Tibial nerve (tissue), 4 donors: ENCODE measurements at regions not wholly inside any gene's neighbourhood (a gene's known extent, or its start where the extent isn't known, plus 50 kb on each side); places are given as distances from the start of the nearest gene placed in this dataset.

Experiments used
- DNase-seq, 2 donors: peaks; one replicate each; pipeline ENCODE4 v3.0.0-alpha.2; 2019; ENCODE audit warnings: low spot score in 2 of 2
- H3K27ac ChIP-seq, 4 donors: fragments of 200-600 bp; sonication (generic) in 3 of 4; one replicate each; pipeline ENCODE4 v1.5.1; 2017 to 2019; ENCODE audit warnings: mild to moderate bottlenecking in 1 of 4
- H3K27me3 ChIP-seq, 2 donors: fragments of 200-600 bp; sonication (generic) in 1 of 2; one replicate each; pipeline versions ENCODE4 v1.5.1 to v1.6.0; 2017 to 2019
- H3K36me3 ChIP-seq, 3 donors: fragments of 200-600 bp; sonication (generic); one replicate each; pipeline ENCODE4 v1.5.1; 2018 to 2019
- H3K4me1 ChIP-seq, 4 donors: fragments of 200-600 bp; sonication (generic) in 3 of 4; one replicate each; pipeline ENCODE4 v1.5.1; 2017 to 2019
- H3K4me3 ChIP-seq, 4 donors: fragments of 200-600 bp; sonication (generic) in 3 of 4; one replicate each; pipeline ENCODE4 v1.5.1; 2017 to 2019; ENCODE audit warnings: mild to moderate bottlenecking in 1 of 4, moderate library complexity in 1 of 4
- H3K9me3 ChIP-seq, 4 donors: fragments of 200-600 bp; sonication (generic) in 3 of 4; one replicate each; pipeline ENCODE4 v1.5.1; 2017 to 2019
- EP300 ChIP-seq, 2 donors: sonication (generic); formaldehyde crosslinking; IDR thresholded peaks; one replicate each; pipeline ENCODE4 v1.6.1; 2017; ENCODE audit warnings: antibody characterized with exemption in 2 of 2, mild to moderate bottlenecking in 1 of 2
- POLR2A ChIP-seq, 2 donors: fragments of 450-650 bp; IDR thresholded peaks; one replicate each; pipeline ENCODE4 v1.6.1; 2017; ENCODE audit warnings: antibody characterized with exemption in 2 of 2, mild to moderate bottlenecking in 2 of 2, moderate library complexity in 2 of 2
- WGBS, 2 donors: methylation state at CpG; one replicate each; pipeline ENCODE4 v1.1.5; 2018; 5-methylcytosine and 5-hydroxymethylcytosine counted together
- TF ChIP-seq, protein P1 (sequence below), 5 experiments: fragments of 200-600 bp in 3 of 5; fragments of 450-650 bp in 2 of 5; sonication (generic) in 3 of 5; IDR thresholded peaks; one replicate each; pipeline ENCODE4 v1.5.1; 2016 to 2019; ENCODE audit warnings: antibody characterized with exemption in 5 of 5, mild to moderate bottlenecking in 3 of 5, moderate library complexity in 2 of 5

GRCh38 chr1:106072909-106073600, 983.4 kb upstream of the PRMT6 start:
- WGBS, 2 donors, result 82 to 87% methylated on average over 7 of the region's 7 CpGs

GRCh38 chr1:106080608-106081325, 975.7 kb upstream of the PRMT6 start:
- H3K4me3 ChIP-seq, result no peak overlapping the region
- WGBS, 2 donors, result 26 to 37% methylated on average over 20 to 41 of the region's 41 CpGs
- DNase-seq, result no peak
- H3K27ac ChIP-seq, result no peak overlapping the region
- H3K9me3 ChIP-seq, result no peaks in the 10 kb centered on the region
- no peaks in the 10 kb centered on the region for H3K36me3 ChIP-seq
- no peaks in the 10 kb centered on the region for H3K4me1 ChIP-seq
- TF ChIP-seq, protein P1, sequence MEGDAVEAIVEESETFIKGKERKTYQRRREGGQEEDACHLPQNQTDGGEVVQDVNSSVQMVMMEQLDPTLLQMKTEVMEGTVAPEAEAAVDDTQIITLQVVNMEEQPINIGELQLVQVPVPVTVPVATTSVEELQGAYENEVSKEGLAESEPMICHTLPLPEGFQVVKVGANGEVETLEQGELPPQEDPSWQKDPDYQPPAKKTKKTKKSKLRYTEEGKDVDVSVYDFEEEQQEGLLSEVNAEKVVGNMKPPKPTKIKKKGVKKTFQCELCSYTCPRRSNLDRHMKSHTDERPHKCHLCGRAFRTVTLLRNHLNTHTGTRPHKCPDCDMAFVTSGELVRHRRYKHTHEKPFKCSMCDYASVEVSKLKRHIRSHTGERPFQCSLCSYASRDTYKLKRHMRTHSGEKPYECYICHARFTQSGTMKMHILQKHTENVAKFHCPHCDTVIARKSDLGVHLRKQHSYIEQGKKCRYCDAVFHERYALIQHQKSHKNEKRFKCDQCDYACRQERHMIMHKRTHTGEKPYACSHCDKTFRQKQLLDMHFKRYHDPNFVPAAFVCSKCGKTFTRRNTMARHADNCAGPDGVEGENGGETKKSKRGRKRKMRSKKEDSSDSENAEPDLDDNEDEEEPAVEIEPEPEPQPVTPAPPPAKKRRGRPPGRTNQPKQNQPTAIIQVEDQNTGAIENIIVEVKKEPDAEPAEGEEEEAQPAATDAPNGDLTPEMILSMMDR (IDR thresholded peaks at IDR 0.05), result no peak
- TF ChIP-seq EP300 (IDR thresholded peaks at IDR 0.05) (no peak), POLR2A (IDR thresholded peaks at IDR 0.05) (no peak)
- H3K27me3 ChIP-seq, result peaks cover 0 to 2% of the 10 kb centered on the region in 2 donors

More at GRCh38 chr1:106072909-106073600, 983.4 kb upstream of the PRMT6 start:
- no peaks in the 10 kb centered on the region for H3K36me3 ChIP-seq
- H3K9me3 ChIP-seq, result no peaks in the 10 kb centered on the region
- H3K4me3 ChIP-seq, result no peak overlapping the region
- H3K4me1 ChIP-seq, result no peaks in the 10 kb centered on the region
- TF ChIP-seq, protein P1 (IDR thresholded peaks at IDR 0.05), result no peak
- TF ChIP-seq POLR2A (IDR thresholded peaks at IDR 0.05) (no peak), EP300 (IDR thresholded peaks at IDR 0.05) (no peak)
- no peak for DNase-seq
- H3K27me3 ChIP-seq, result no peaks in the 10 kb centered on the region
- H3K27ac ChIP-seq, result no peak overlapping the region

- TF ChIP-seq POLR2A (IDR thresholded peaks at IDR 0.05) (no peak), EP300 (IDR thresholded peaks at IDR 0.05) (no peak)
- TF ChIP-seq, protein P1 (IDR thresholded peaks at IDR 0.05), result no peak
- Histone ChIP-seq H3K4me1 (no peaks in the 10 kb centered on the region), H3K9me3 (peaks cover 0 to 4% (median 0%) of the 10 kb centered on the region in 4 donors), H3K27ac (no peak overlapping the region), H3K36me3 (no peaks in the 10 kb centered on the region), H3K27me3 (no peaks in the 10 kb centered on the region), H3K4me3 (no peak overlapping the region)
- WGBS, 2 donors, result 59 to 70% methylated on average over 2 of the region's 2 CpGs
- DNase-seq, result no peak
Measured at GRCh38 chr1:106111044-106111443, 945.4 kb upstream of the PRMT6 start.

GRCh38 chr1:106113851-106114250, 942.6 kb upstream of the PRMT6 start:
- TF ChIP-seq POLR2A (IDR thresholded peaks at IDR 0.05), result no peak
- TF ChIP-seq, protein P1 (IDR thresholded peaks at IDR 0.05), result no peak
- no peaks in the 10 kb centered on the region for H3K27me3 ChIP-seq
- no peaks in the 10 kb centered on the region for H3K36me3 ChIP-seq
- H3K9me3 ChIP-seq, result peaks cover 0 to 4% (median 0%) of the 10 kb centered on the region in 4 donors
- H3K27ac ChIP-seq, result no peak overlapping the region
- DNase-seq, result no peak
- 82 to 90% methylated on average over 2 of the region's 2 CpGs for WGBS, 2 donors
- no peaks in the 10 kb centered on the region for H3K4me1 ChIP-seq
- no peak overlapping the region for H3K4me3 ChIP-seq

DNA sequence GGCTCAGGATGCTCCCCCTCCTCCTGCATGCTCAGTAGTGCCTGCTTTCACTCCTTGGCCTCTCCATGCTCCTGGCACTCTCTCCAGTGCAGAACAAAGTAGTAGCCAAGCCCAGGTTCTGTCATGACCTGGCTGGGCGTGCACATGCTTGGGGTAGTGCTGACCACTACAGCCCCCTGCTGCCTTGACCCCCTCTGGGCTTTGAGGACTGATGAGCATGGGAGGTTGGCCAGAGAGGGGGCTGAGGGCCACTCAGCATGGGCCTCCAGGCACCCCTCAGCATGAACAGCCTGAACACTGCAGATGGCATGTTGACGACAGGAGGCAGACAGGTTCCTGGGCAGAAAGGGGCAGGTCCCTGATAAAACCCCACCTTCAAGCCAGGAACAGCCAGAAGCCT, 935.7 kb upstream of the PRMT6 start:
- WGBS, 2 donors, result 78 to 92% methylated on average over 2 of the region's 2 CpGs
- Histone ChIP-seq H3K9me3 (peaks cover 0 to 11% (median 0%) of the 10 kb centered on the region in 4 donors), H3K27ac (no peak overlapping the region), H3K27me3 (no peaks in the 10 kb centered on the region), H3K36me3 (no peaks in the 10 kb centered on the region), H3K4me1 (no peaks in the 10 kb centered on the region), H3K4me3 (no peak overlapping the region)
- no peak for TF ChIP-seq EP300 (IDR thresholded peaks at IDR 0.05)
- TF ChIP-seq, protein P1 (IDR thresholded peaks at IDR 0.05), result no peak
- TF ChIP-seq POLR2A (IDR thresholded peaks at IDR 0.05), result no peak
- no peak for DNase-seq
